Non-pigmented ciliary epithelial cell (primary cell): ENCODE measurements at regions not wholly inside any gene's neighbourhood (a gene's known extent, or its start where the extent isn't known, plus 50 kb on each side); places are given as distances from the start of the nearest gene placed in this dataset.

ENCODE experiments used
- DNase-seq: peaks from one replicate; pipeline ENCODE4 v3.0.0-alpha.2; 2010; ENCODE audit warnings: low read depth

DNA sequence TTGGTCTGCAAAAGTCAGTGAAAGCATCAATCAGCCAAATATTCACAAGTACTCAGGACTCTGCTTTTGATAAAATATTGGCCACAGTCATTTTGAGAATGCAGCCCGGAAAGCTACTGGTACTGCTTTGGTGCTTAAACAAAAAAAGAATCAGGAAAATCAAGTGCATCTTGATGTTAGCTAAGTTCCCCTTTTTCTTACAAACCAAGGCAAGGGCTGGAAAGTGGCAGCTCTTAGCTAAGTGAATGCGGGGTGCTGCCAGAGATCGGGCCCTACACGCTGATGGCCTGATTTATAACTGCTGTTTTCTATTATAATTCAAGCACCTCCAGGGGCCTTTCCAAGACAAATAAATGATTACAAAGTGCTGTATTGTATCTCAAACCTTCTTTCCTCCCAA, 136.8 kb upstream of the MGMT start:
- no peak for DNase-seq

DNA sequence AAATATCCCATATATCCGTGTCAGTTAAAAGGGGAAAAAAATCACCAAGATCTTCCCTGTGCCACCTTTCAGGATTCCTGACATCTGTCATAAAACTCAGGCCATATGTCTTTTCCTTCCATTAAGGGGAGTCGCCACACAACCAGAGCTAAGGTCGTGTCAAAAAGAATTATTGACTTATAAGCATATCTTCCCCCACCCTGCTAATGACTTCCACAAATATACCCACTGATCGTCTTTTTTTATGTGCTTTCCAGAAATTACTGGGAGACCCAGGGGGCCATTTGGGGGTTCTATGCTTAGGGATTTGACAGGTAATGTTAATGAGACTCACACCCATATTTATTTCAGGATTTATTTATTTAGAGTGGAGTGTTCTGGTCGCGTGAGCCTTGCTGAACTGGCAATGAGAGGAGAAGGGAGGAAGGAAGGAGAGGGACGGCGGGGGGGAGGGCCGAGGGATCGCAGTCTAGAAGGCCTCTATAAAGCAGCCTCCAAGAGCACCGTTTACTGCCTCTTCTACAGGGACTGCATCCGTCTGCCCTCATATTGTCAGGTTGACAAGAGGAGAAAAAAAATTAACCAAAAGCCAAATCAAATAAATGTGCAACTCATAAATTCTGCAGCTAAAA, 135.7 kb upstream of the MGMT start:
- DNase-seq = no peak

DNA sequence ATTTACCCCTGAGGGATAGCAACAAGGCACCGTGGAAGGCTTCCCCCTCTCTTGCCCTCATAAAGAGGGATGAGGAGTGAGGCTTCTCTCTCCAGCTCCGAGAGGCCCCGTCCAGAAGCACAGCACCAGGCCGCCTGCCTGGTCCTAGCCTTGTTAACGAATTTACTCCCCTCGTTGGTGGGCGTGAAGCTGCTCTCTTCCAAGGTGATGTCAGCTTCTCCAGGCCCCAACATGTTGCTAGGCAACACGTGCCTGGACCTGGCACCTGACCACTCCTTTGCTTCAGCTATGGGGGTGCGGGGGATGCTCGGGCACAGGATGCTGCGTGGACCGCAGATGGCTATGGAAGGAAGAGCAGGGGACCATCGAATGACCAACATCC, 135.2 kb upstream of the MGMT start:
- no peak for DNase-seq

DNA sequence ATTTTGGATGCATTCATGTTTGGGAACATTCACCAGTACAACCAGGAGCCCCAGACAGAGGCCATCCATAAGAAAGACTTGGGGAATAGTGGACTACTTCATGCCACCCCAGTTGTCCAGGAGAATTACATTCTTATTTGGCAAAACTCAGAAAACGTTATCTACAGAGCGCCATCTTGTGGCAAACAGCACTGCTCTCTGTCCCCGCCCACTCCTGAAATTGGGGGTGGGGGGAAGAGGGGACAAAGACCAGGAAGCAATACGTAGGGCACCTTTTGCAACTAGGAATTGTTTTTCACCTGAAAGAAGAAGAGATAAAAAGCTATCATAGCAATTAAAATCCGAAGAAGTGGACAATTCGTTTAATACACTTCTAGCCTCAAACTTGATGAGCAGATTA, 134.6 kb upstream of the MGMT start:
- DNase-seq = no peak

DNA sequence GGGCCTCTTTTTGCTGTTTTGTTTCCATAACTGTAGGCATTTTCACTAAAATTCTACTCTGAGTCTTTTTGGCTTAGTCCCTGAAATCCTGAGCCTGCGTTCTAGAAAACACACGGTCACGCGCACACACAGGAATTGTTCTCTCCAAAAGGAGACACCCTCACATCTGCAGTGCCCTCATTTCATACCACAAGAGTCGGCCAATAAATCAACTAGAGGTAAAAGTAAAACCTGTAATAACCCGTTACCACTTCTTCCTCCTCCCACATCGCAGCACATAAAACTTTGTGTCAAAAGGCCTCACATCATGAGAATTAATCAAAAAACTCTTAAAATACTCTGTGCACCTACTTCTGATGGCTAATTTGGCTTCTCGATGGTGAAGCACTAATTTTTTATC, 133.3 kb upstream of the MGMT start:
- DNase-seq = no peak

DNA sequence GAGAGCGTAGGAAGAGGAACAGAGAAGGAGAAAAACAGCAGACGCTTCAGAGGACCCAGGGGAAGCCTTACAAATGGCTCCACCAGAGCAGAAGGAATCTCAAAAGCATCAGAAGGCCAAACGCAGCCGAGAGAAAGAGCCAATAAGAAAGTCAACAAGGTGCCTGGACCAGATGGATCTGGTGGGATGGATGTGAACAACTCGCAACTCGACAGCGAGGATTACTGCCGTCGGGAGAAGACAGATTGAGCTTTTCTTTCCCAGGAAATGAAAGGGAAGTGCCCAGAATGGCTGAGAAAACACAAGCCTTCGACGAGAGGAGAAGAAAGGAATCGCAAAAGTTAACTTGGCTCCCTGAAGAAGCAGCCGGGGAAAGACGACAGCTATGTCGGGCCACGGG, 132.8 kb upstream of the MGMT start:
- no peak for DNase-seq

DNA sequence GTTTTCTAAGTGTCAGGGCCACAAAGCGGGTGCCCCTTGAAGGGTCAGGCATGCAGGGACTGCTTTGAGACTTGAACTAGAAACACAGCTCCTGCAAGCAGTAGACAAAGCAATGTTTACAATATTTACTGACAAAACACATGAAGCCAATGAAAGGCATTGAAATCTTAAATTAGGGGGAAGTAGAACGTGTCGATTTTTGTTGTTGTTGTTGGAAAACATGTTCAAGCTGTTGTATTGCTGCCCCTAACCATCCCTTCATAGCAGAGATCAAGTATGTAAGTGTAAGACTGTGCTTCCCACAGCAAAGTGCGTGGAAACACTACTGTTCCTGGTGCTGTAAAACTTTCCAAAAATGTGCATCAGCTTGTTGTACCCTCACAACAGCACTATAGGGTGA, 131.6 kb upstream of the MGMT start:
- DNase-seq = no peak

DNA sequence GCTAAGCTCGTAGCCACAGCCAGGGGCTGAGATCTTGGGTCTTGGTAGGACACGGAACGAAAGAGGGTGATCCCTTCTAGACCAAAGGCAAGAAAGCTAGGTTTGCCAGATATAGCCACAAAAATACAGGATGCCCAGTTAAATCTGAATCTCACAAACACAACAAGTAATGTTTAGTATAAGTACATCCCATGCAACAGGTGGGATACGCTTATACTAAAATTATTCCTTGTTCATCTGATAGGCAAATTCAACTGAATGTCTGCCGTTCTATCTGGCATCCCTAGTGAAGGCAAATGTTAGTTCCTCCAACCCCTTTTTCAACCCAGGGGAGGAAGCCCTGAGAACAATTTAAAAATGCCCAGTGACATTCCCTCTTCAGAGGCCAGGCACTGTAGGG, 131.1 kb upstream of the MGMT start:
- no peak for DNase-seq

DNA sequence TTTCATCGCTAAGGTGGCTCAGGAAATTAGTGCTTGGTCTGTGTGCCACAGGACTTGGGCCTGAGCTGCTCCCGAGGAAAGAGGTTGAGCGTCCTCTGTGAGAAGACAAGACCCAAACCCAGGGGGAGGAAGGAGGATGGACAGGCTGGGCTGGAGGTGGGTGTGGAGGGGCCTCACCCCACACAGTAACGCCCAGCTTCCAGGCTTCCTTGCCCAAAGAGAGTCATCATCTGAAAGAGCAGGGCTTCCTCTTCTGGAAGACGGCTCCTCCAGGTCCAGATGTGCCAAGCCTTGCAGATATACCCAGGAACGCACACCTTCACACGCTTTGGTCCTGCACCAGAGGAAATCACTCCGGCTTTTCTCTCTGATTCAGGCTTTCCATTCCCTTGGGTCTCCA, 127.8 kb upstream of the MGMT start:
- DNase-seq = no peak

DNA sequence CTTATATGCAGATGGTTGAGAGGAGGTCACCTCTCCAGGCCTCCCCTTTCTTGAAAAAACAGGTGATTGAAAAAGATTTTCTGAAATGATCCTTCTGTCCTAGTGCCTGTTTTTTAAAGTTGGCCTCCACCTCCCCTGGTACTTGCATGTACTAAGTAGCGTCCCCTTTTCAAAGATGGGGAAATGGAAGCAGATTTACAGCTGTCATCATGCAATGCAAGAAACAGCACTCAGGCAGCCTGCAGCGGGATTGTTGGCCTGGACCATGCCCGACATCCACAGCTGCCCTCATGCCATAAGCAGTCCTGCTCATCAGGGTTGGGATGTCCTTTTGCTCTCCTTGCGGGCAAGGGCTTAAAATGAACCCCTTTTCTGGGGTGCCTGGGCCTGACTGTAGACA, 127.2 kb upstream of the MGMT start:
- no peak for DNase-seq

DNA sequence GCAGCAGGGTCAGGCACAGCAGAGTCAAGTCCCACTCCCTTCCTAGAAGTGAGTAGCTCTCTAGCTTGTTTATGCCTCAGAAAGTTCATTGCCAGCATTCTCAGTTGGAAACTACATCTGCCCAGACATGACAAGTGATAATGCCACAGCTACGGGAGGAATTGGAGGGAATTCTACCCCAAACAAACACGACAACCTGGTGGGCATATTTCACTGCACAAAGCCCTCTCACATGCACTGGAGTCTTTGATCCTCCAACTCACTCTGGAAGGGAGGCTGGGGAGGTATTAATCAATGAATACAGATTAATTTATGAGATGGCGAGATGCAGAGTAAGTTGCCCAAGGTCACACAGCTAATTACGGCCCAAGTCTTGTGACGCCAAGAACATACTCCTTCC, 126.0 kb upstream of the MGMT start:
- no peak for DNase-seq

DNA sequence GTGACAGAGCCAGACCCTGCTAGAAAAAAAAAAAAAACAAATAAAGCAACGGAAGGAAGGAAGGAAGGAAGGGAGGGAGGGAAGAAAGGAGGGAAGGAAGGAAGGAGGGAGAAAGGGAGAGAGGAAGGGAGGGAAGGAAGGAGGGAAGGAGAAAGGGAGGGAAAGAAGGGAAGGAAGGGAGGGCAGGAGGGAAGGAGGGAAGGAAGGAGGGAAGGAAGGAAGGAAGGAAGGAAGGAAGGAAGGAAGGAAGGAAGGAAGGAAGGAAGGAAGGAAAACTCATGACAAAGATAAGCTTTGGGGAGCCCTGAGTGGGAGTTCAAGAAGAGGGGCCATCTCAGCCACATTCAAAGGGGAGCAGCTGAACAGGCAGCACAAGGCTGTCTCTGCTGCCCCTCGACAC, 124.7 kb upstream of the MGMT start:
- no peak for DNase-seq

DNA sequence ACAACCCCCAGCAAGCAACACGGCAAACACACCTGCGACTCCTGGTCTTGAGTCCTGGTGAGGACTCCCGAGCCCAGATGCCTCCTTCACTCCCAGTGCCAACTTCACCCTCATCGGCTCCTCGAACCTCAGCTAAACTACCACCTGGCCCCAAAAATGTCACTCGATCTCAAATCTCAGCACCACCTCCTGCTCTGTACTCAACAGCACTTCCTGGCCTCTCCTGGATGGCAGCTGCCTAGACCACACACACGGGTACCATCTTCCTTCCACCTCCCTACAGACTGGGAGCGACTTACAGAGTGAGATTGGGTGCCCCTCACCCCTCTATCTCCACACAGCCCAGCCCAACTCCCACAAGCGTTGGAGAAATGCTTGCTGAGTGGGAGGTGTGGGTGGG, 123.9 kb upstream of the MGMT start:
- no peak for DNase-seq

DNA sequence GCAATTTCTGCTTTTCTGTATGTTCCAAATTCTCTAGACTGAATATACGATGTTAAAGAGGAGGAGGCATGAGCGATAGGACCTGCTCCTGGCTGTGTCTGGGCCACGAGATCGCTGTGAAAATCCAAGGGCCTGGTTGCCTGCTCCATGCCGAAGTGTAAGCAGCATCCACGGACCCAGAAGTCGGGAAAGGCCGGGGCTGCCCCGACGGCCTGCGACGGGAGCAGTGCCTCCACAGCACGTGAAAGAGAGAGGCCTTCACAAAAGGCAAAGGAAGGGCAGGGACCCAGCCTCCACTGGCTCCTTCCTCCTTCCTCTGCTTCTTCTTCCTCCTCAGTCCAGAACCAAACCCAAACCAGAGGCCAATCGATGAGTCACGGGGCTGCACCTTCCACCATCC, 122.9 kb upstream of the MGMT start:
- no peak for DNase-seq

DNA sequence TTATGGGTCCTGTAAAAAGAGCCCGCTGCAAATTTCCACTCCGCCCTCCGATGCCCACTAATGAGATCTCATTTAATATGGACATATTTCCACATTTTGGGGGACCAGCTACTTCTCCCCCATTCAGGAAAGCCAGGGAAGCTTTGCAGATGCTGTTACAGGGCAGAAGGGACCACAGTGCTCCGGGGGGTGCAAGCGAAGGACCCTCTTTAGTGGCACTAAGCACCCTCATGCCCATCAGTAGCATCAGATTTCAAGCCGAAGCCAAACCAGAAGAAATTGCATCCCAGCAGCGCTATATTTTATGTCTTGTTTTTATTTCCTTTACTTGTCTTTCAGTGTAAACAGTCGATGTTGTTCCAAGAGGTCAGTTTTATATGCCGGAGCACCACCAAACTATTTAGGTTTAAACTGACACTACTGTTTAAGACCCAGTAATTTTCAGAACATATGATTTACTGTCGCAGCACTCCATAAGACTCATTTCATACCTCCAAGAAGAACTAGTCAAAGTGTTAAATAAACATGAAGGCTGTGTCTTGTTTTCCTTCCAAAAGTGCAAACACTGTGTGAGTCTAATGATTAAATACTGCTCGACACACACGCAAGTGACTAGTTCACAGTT, 122.2 kb upstream of the MGMT start:
- no peak for DNase-seq

DNA sequence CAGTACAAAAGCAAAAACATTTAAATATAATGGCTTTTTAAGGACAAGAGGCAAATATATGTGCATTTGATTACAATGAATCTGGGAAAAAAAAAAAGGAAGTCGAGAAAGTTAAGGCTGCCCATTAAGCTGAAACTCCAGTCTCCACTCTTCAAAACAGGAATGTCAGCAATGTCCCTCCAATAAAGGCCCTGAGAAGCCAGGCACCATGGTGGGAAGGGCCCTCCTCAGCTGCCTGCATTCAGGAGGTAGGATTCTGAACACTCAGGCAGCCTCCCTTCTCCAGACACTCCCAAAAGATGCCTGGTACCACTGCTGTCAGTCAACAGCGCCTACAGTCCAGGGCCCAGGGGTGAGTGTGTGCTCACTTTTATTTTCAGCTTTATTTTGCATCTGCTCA, 121.3 kb upstream of the MGMT start:
- DNase-seq = no peak

DNA sequence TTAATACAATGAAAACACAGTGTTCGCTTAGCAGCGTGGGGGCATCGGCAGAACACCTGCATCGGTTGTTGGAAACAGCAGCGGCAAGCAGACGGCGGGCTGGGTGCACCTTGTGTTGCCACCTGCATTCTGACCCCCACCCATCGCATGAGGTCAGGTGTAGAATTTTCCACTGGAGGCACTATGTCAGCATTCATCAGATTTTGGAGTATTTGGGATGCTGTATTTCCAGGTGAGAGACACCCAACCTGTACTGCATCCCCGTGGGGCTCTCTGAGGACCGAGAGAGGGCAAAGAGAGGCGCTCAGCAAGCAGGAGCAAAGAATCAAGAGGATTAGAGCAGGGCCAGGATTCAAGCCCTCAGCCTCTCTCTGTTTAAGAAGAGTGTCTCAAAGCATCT, 116.4 kb upstream of the MGMT start:
- no peak for DNase-seq

DNA sequence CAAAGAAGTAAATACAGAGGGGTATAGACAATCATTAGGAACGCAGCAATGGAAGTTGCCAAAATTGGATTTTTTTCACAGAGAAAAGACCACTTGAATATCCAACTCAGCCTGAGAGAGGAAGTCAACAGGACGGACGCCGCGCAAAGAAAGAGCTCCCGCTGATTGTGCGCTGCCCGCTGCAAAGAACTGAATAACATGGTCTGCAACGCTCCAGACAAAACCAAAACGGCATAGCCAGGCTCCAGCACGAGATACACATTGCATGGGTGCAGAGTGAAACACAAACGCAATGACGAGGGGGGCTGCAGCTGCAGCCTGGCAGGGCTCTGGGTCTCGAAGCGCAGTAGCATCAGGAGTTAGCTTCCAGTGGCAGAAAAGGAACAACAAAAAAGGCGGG, 113.9 kb upstream of the MGMT start:
- no peak for DNase-seq

DNA sequence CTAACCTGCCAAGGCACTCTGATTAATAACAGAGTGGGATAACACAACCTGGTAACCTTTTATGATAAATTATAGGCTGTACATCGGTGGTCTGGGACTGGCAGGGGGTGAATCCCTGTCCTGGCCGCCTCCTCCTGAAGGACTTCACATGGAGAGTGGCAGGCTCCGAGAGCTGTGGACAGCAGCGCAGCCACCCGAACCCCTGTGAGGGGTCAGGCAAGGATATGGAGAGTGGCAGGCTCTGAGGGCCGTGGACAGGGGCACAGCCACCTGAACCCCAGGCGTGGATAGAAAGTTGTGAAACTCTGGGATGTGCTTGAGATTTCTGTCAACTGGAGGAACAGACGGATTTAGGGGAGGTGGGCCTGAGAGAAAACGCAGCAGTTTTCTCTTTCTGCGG, 107.0 kb upstream of the MGMT start:
- no peak for DNase-seq

DNA sequence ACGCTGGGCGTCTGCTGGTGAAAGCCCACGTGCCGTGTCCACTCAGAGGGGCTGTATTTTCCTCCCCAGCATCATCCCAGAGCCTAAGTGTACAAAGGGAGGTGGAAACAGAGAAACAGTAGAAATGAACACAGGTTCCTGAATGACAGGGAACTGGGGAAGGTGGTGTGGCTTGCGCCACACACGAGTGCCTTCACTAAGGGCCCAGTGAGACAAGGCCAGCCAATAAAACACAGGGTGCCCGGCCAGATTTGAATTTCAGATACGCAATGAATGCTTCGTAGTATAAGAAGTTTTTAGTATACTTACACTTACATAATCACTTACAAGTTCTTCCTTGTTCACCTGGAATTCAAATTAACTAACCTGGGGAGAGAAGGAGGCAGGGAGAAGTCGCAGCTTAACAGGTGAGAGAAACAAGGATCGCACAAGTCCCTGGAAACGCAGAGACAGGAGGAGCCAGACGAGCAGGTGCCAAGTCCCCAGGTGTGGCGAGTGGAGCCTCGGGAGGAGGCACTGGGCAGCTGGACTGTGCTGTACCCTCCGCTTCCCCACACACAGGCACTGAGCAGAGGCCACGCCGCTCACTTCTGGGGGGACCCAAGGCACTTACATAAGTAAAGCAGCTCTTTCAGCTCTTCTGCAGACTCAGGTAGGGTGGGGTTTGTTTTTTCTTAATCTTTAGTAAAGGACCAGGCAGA, 105.2 kb upstream of the MGMT start:
- no peak for DNase-seq

DNA sequence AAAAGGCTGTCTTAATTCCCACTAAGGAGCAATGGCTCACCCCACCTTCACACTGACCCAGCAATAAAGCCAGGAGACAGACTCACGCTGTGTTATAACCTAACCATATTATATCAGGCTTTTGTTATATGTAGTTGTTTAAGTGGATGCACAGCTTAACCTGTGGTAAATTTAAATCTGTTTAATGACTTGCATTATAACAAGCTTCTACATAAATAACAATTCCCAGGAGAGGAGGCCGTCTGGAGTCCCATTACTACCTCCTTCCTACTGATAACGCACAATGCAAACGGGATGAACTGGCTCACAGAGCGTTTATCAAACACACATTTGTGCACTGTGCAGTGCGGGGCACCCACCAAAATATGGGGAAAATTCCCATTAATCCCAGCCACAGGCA, 102.1 kb upstream of the MGMT start:
- DNase-seq = no peak

DNA sequence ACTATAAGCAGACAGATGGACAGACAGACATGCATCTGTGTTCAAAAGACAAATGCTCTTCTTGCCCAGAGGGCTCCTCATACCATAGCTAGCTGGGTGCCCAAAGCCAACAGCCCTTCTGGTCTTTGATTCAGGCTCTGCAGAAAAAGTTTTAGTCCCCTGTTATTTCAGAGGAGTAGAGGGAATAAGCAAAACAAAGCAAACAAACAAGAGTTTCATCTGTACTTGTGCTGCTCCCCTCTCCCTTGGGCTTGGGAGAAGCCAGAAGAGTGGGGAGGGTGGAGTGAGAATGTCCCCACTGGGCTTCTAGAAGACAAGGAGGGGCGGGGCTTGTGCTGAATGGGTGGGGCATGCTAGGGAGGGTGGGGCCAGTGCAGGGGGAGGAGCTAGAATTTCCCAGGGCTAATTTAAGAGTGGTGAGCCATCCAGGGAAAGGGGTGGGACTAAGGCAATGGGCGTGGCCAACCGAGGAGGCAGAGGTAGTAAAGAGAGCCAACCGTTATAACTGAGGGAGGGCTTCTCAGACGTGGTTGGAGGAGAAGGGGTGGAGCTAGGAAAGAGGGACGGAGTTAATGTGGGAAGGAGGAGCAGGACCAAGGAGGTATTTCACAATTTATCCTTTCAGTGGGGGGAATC, 101.2 kb upstream of the MGMT start:
- no peak for DNase-seq

DNA sequence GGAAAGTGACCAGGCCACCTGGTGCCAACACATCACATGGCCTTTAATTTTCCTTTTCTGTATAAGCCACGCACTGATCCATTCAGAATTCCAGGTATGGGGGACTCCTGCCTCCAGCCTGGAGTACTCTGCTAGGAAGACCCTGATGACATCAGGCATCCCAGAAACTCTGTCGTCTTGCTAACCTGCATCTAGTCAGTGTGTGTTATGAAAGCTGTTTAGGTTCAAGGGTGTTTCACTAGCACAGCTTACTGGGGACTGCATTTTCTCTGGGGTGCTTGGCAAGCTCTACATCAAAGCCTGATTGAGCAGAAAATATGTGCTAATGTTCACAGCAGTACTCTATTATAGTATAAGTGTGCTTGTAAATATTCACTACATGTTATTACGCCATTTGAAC, 100.6 kb upstream of the MGMT start:
- no peak for DNase-seq

DNA sequence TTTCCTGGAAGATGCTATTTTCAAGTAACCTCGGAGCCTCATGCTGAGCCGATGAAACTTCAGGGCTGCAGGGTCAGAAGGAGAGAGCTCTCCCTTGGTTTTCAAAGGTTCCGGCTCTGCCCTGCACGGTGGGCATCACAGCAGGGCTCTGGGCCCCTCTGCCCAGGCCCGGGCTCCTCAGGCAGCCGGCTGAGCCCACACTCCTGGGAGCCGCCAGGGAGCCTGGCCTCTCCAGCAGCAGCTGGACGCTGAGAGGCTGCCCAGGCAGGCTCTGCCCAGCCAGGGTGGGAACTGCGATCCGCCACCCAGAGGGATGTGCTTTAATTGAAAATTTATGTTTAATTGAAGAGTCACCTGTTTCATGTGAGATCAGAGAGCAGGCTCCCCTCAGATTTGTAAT, 97.5 kb upstream of the MGMT start:
- DNase-seq = no peak
